ENCODE measurements at regions not wholly inside any gene's neighbourhood (a gene's known extent, or its start where the extent isn't known, plus 50 kb on each side); places are given as distances from the start of the nearest gene placed in this dataset.

GRCh38 chr3:5799398-5799797, 611.9 kb downstream of the EDEM1 start:
- TF ChIP-seq CTCF (IDR thresholded peaks at IDR 0.05): no peak
- TF ChIP-seq JUN (IDR thresholded peaks at IDR 0.05): no peak
- no peak for TF ChIP-seq RNF2 (IDR thresholded peaks at IDR 0.05; ENCODE audit: borderline replicate concordance, low read depth)
- TF ChIP-seq ZSCAN20 (CRISPR knock-in tag; IDR thresholded peaks at IDR 0.05): no peak
- TF ChIP-seq RFX5 (IDR thresholded peaks at IDR 0.05): no peak
- TF ChIP-seq MAFK (IDR thresholded peaks at IDR 0.05; ENCODE audit: partially characterized antibody): no peak
- no peak for TF ChIP-seq POLR2A (IDR thresholded peaks at IDR 0.05; ENCODE audit: low read length)
- no peak for TF ChIP-seq ELK1 (IDR thresholded peaks at IDR 0.05; ENCODE audit: low read depth, low read length)
- no peak for TF ChIP-seq USF2 (IDR thresholded peaks at IDR 0.05)
- no peak for TF ChIP-seq REST (IDR thresholded peaks at IDR 0.05)
- TF ChIP-seq MYC (IDR thresholded peaks at IDR 0.05; ENCODE audit: borderline replicate concordance, low read length): no peak
- TF ChIP-seq CHD4 (IDR thresholded peaks at IDR 0.05; ENCODE audit: borderline replicate concordance): no peak
- TF ChIP-seq FOSL2 (IDR thresholded peaks at IDR 0.05): no peak
- TF ChIP-seq FOSL2 (CRISPR knock-in tag; IDR thresholded peaks at IDR 0.05): no peak

Measured in A549 (cell line).